DMS 273 (cell line): ENCODE measurements at regions not wholly inside any gene's neighbourhood (a gene's known extent, or its start where the extent isn't known, plus 50 kb on each side); places are given as distances from the start of the nearest gene placed in this dataset.
A peak's percentile ranks its signal among the peaks of the same experiment; 100 is the strongest.

ENCODE experiments used
- DNase-seq: peaks from one replicate; lab custom pipeline; 2025; ENCODE audit not compliant: unreplicated experiment; lab: John Stamatoyannopoulos, UW

- no peak for DNase-seq
These were observed 98.7 kb upstream of the MPDZ start for GRCh38 chr9:13378154-13378553.

DNA sequence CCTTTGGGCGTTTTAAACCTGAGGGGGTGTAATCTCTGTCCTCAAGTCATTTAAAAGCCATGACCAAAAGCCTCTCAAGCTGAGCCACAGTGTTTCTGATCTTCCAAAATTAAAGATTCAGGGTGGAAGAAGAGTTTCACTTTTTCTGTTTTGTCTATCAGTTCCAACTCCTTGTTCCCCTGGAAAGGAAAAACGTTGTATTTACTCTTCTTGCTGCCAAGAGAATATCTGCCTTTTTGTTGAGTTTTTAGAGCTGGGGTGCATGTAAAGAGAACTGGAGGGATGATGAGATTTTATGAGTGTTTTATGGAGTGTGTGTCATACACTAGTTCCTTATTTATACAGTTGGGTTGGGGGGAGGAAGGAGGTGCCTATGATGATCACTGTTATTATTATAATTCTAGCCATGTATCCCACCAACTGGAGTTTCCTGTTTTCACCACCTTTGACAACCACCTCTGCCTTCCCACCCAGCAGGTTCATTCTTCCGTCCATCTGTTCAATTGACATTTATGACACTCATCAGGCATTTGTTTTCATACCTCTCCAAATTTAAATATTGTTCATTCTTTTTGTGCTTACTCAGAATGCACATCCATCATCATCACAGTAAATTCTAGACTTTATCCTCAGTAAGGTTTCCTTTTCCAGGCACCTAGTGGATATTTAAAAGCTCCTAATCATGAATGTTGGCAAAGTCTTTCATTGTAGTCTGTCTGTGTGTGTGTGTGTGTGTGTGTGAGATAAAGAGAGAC is 97.9 kb upstream of the MPDZ start:
- DNase-seq: no peak

- DNase-seq: no peak
These were observed 93.0 kb upstream of the MPDZ start for GRCh38 chr9:13372510-13372909.

DNA sequence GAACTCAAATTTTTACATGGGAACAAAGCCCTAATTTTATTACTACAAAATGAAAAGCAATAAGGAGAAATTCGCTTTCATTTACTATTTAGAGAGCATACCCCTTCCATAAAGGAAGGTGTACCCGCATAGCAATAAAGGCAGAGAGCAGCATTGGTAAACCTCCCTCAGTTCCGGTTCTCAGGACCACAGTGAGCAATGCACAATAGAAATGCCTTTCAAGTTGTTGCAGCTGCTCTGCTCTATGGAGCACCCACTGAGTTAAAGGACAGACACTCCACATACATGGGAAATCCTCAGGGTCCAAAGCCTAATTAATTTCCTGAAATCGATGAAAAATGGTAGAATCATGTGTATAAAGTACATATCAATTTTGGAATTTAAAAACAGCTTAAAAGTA is 89.9 kb upstream of the MPDZ start:
- no peak for DNase-seq

GRCh38 chr9:13367784-13368183 is 88.3 kb upstream of the MPDZ start:
- DNase-seq: no peak

DNA sequence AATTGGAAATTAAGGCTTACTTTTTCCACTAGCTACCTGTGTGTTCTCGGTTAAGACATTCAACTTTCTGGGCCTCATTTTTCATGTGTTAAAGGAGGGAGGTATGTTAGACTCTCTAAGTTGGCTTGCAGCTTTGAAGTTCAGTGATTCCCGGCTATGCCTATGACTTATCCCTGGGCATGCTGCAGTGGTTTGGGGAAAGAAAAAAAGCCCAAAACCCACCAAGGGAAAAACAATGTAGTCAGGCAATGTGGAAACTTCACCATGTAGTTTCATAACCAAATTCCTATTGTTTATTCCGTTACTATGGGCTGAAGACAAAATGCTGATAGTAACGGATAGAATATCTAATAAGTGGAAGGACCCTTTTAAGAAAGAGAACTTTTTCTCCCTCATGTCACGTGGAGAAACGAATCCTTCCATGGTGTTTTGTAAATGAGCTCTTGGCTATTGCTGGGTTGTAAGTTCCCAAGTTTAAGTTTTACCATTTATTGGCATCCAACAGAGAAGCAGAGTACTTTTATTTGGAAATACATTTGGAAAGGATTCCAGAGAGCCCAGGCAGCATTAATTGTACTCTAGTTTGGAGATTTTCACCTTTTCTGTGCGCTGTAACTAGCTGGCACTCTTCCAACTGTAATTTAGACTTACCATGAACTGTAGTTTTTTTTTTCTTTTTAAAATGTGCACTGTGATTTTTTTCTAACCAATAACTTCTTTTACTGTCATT is 84.9 kb upstream of the MPDZ start:
- DNase-seq: no peak

DNA sequence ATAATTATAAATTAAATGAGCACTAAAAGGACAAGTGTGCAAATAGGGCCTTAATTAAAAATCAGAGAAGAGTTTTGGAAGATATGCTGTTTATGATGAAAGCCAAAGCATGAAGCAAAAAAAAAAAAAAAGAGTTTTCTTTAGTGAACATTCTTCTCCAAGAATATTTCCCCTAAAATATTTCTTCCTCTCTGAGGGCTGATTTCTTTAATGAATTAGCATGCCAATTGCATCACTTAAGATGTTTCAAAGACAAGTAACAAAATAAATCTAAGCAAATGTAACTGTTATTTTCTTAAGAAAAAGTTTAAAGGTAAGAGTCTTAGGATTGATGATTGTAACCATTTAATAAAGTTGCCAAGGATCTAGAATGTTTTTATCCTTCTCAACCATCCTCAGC is 81.6 kb upstream of the MPDZ start:
- DNase-seq: no peak

GRCh38 chr9:13360188-13360587 is 80.7 kb upstream of the MPDZ start:
- no peak for DNase-seq

- no peak for DNase-seq
These were observed 78.6 kb upstream of the MPDZ start for GRCh38 chr9:13358128-13358527.

DNA sequence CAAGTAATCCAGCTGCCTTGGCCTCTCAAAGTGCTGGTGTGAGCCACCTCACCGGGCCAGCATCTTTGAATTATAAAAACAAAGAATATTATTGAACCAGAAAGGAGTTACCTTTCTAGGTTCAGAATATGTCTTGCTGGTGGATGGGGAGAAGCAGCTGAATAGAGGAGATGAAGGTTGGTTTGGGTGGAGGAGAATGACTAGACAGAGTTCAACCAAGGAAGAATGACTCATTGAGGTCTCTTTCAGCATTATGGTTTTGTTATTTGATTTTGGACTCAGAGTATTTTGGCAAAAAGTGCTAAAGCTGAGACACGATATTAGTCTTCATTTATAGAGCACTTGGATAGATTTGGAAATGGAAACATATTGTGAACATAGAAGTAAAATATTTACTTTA is 75.2 kb upstream of the MPDZ start:
- no peak for DNase-seq

GRCh38 chr9:13352451-13352979 is 73.0 kb upstream of the MPDZ start:
- DNase-seq: no peak

DNA sequence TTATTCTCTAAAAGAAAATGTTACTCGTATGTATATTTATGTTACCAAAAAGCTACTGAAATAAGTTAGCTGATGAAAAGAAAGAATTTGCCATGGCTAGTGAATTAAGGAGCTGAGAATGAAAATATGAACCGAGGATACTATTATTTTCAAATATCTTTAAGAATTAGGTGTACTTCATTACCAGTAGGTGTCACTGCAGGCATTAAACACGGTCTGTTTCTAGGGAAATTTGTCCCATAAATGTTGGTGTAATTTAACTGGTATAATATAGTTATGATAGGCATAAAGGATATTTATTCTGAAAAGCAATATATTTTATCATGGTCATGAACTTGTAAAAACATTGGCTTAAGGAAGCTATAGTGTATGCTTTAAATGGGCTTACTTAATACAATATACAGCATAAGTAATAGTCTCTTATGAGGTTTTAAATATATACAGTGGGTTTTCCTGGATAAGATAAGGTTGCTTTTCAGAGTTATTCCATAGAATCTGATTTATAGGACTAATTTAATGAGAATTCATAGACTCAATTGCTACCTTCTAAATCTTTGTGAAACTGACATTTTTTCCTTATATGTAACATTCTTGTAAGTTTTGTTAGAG is 72.4 kb upstream of the MPDZ start:
- peak; percentile 74 for DNase-seq

DNA sequence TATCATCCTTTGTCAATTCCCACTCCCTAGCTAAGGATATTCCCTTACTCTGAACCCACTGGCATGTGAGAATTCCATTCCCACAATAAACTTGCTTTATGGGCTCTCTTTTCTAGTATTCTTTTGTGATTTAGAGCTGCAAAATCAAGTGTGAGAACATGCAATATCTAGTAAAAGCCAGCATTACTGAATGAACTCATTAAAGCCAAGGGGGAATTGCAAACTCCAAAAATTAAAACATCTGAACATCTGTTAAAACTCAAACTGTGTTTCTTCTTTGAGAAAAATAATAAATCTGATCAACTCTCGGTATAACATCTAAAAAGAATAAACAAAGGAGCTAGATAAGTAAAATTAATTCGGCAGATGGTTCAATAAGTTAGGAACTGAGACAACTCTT is 53.1 kb upstream of the MPDZ start:
- no peak for DNase-seq

DNA sequence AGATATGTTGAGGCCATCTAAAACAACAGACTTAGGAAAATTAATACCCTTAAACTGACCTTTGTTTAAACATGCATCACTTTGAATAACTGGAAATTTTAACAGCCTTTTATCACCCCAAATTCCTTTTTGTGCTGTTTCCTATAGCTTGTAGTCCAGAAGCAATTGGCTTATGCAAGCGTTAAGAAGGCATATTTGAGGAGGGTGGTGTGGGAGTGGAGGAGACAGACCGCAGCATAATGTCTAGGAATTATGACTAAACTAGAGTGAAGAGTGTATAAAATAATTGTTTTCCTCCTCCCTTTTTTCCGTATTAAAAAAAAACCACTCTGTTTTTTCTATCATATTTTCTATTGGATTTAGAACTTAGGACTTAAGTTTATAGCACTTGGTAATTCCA is 51.8 kb upstream of the MPDZ start:
- no peak for DNase-seq

- DNase-seq: peak; percentile 55
These were observed 51.0 kb upstream of the MPDZ start for GRCh38 chr9:13330396-13331004.
